ENCODE measurements at regions not wholly inside any gene's neighbourhood (a gene's known extent, or its start where the extent isn't known, plus 50 kb on each side); places are given as distances from the start of the nearest gene placed in this dataset.

- TF ChIP-seq TCF12 (IDR thresholded peaks at IDR 0.05; ENCODE audit: low read depth), result no peak
Observed at GRCh38 chr4:111572470-111572869, 572.8 kb upstream of the FAM241A start.

- TF ChIP-seq EP300 (IDR thresholded peaks at IDR 0.05; ENCODE audit: borderline replicate concordance) (no peak), USF1 (IDR thresholded peaks at IDR 0.05) (no peak), RAD21 (IDR thresholded peaks at IDR 0.05; ENCODE audit: low read depth) (no peak), TEAD4 (IDR thresholded peaks at IDR 0.05) (no peak), NFIC (IDR thresholded peaks at IDR 0.05) (no peak), CREB1 (IDR thresholded peaks at IDR 0.05; ENCODE audit: low read depth) (no peak), TAF1 (IDR thresholded peaks at IDR 0.05; ENCODE audit: low read depth) (no peak), YY1 (IDR thresholded peaks at IDR 0.05; ENCODE audit: low read depth) (no peak), REST (IDR thresholded peaks at IDR 0.05; ENCODE audit: low read depth) (no peak), CEBPB (IDR thresholded peaks at IDR 0.05) (no peak), EGR1 (IDR thresholded peaks at IDR 0.05) (no peak), MAX (IDR thresholded peaks at IDR 0.05) (no peak), ZBTB7A (IDR thresholded peaks at IDR 0.05; ENCODE audit: low read depth) (no peak), FOXM1 (IDR thresholded peaks at IDR 0.05; ENCODE audit: borderline replicate concordance, low read depth) (no peak), TCF12 (IDR thresholded peaks at IDR 0.05; ENCODE audit: low read depth) (no peak)
Observed at GRCh38 chr4:111573386-111573785, 571.9 kb upstream of the FAM241A start.

- TF ChIP-seq FOXM1 (IDR thresholded peaks at IDR 0.05; ENCODE audit: borderline replicate concordance, low read depth), result no peak
- TF ChIP-seq RAD21 (IDR thresholded peaks at IDR 0.05; ENCODE audit: low read depth), result no peak
- TF ChIP-seq TAF1 (IDR thresholded peaks at IDR 0.05; ENCODE audit: low read depth), result no peak
- no peak for TF ChIP-seq YY1 (IDR thresholded peaks at IDR 0.05; ENCODE audit: low read depth)
- TF ChIP-seq TCF12 (IDR thresholded peaks at IDR 0.05; ENCODE audit: low read depth), result no peak
- no peak for TF ChIP-seq CEBPB (IDR thresholded peaks at IDR 0.05)
- TF ChIP-seq EP300 (IDR thresholded peaks at IDR 0.05; ENCODE audit: borderline replicate concordance), result no peak
- no peak for TF ChIP-seq USF1 (IDR thresholded peaks at IDR 0.05)
- TF ChIP-seq EGR1 (IDR thresholded peaks at IDR 0.05), result no peak
- TF ChIP-seq ZBTB7A (IDR thresholded peaks at IDR 0.05; ENCODE audit: low read depth), result no peak
- no peak for TF ChIP-seq NFIC (IDR thresholded peaks at IDR 0.05)
- TF ChIP-seq MAX (IDR thresholded peaks at IDR 0.05), result no peak
- TF ChIP-seq TEAD4 (IDR thresholded peaks at IDR 0.05), result no peak
Observed at GRCh38 chr4:111579767-111580166, 565.5 kb upstream of the FAM241A start.

GRCh38 chr4:111595456-111595855, 549.8 kb upstream of the FAM241A start:
- no peak for TF ChIP-seq USF1 (IDR thresholded peaks at IDR 0.05)
- TF ChIP-seq MAX (IDR thresholded peaks at IDR 0.05), result no peak
- TF ChIP-seq ZBTB7A (IDR thresholded peaks at IDR 0.05; ENCODE audit: low read depth), result no peak
- no peak for TF ChIP-seq TAF1 (IDR thresholded peaks at IDR 0.05; ENCODE audit: low read depth)
- no peak for TF ChIP-seq REST (IDR thresholded peaks at IDR 0.05; ENCODE audit: low read depth)
- TF ChIP-seq TCF12 (IDR thresholded peaks at IDR 0.05; ENCODE audit: low read depth), result no peak
- TF ChIP-seq TEAD4 (IDR thresholded peaks at IDR 0.05), result no peak
- no peak for TF ChIP-seq RAD21 (IDR thresholded peaks at IDR 0.05; ENCODE audit: low read depth)
- TF ChIP-seq YY1 (IDR thresholded peaks at IDR 0.05; ENCODE audit: low read depth), result no peak
- no peak for TF ChIP-seq EP300 (IDR thresholded peaks at IDR 0.05; ENCODE audit: borderline replicate concordance)
- no peak for TF ChIP-seq NFIC (IDR thresholded peaks at IDR 0.05)
- no peak for TF ChIP-seq CREB1 (IDR thresholded peaks at IDR 0.05; ENCODE audit: low read depth)
- TF ChIP-seq CEBPB (IDR thresholded peaks at IDR 0.05), result no peak
- TF ChIP-seq EGR1 (IDR thresholded peaks at IDR 0.05), result no peak
- no peak for TF ChIP-seq FOXM1 (IDR thresholded peaks at IDR 0.05; ENCODE audit: borderline replicate concordance, low read depth)

GRCh38 chr4:111596491-111596890, 548.8 kb upstream of the FAM241A start:
- no peak for TF ChIP-seq YY1 (IDR thresholded peaks at IDR 0.05; ENCODE audit: low read depth)
- no peak for TF ChIP-seq EGR1 (IDR thresholded peaks at IDR 0.05)
- no peak for TF ChIP-seq CREB1 (IDR thresholded peaks at IDR 0.05; ENCODE audit: low read depth)
- TF ChIP-seq RAD21 (IDR thresholded peaks at IDR 0.05; ENCODE audit: low read depth), result no peak

- TF ChIP-seq EP300 (IDR thresholded peaks at IDR 0.05; ENCODE audit: borderline replicate concordance), result no peak
Observed at GRCh38 chr4:111601671-111602070, 543.6 kb upstream of the FAM241A start.

All from Ishikawa (cell line).